ENCODE measurements at regions not wholly inside any gene's neighbourhood (a gene's known extent, or its start where the extent isn't known, plus 50 kb on each side); places are given as distances from the start of the nearest gene placed in this dataset.
A peak's percentile ranks its signal among the peaks of the same experiment; 100 is the strongest.

DNA sequence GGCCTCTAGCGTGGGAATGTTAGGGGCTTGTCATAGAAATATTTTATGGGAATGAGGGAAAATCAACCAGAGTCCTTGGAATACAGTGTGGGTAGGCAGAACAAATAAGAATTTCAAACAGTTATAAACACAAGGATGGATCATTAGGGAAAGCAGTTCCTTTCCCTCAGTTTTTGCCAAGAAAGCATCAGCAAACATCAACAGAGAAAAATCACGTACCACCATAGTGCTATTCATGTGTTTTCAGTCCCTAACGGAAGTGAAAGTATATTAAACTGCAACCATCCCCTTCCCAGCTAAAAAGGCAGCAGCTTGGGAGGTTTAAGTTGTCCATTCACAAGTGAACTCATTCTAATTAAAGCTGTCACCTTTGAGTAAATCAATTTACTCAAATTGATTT, 334.4 kb upstream of the PCDH18 start:
- 73 to 90% (median 83%) methylated on average over 3 of the region's 3 CpGs for WGBS, 5 donors
- TF ChIP-seq POLR2AphosphoS5 (IDR thresholded peaks at IDR 0.05), result no peak
- no peak for TF ChIP-seq POLR2A (IDR thresholded peaks at IDR 0.05)
- TF ChIP-seq, protein P1, sequence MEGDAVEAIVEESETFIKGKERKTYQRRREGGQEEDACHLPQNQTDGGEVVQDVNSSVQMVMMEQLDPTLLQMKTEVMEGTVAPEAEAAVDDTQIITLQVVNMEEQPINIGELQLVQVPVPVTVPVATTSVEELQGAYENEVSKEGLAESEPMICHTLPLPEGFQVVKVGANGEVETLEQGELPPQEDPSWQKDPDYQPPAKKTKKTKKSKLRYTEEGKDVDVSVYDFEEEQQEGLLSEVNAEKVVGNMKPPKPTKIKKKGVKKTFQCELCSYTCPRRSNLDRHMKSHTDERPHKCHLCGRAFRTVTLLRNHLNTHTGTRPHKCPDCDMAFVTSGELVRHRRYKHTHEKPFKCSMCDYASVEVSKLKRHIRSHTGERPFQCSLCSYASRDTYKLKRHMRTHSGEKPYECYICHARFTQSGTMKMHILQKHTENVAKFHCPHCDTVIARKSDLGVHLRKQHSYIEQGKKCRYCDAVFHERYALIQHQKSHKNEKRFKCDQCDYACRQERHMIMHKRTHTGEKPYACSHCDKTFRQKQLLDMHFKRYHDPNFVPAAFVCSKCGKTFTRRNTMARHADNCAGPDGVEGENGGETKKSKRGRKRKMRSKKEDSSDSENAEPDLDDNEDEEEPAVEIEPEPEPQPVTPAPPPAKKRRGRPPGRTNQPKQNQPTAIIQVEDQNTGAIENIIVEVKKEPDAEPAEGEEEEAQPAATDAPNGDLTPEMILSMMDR (IDR thresholded peaks at IDR 0.05 in 8 of 11, conservative IDR thresholded peaks at IDR 0.05 in 3 of 11), result no peak
- no peak overlapping the region for H3K27ac ChIP-seq
- no peak for DNase-seq
- H3K27me3 ChIP-seq (replicated peaks in 1 of 7), result no peaks in the 10 kb centered on the region
- no peaks in the 10 kb centered on the region for H3K4me1 ChIP-seq
- intact Hi-C loops (cut with DNase I; ENCODE audit: low total_unique reads), result no loop called here
- no peak overlapping the region for H3K4me3 ChIP-seq
- H3K9me3 ChIP-seq, result no peaks in the 10 kb centered on the region
- H3K36me3 ChIP-seq, result no peaks in the 10 kb centered on the region

DNA sequence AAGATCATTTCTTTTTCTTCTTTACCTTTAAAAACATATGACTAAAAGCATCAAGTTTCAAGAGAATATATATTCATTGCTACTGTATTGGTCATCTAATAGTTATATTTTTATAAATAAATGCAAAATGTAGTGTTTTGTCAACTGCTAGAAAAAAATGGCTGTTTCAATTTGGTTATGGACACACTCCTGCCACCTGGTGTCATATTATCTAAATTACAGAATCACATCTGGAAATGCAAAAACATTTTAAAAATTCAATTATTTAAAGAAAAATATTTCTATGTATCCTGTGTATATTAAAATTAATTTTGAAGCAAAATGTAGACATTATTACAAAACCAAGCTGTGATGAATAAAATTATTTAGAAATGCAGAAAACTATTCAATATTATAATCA, 329.4 kb upstream of the PCDH18 start:
- no peak for TF ChIP-seq POLR2A (IDR thresholded peaks at IDR 0.05)
- TF ChIP-seq, protein P1 (IDR thresholded peaks at IDR 0.05 in 8 of 11, conservative IDR thresholded peaks at IDR 0.05 in 3 of 11), result peak in 5 of 11 experiments; percentile 20 to 32 (median 31)
- intact Hi-C loops (cut with DNase I; ENCODE audit: low total_unique reads), result no loop called here

DNA sequence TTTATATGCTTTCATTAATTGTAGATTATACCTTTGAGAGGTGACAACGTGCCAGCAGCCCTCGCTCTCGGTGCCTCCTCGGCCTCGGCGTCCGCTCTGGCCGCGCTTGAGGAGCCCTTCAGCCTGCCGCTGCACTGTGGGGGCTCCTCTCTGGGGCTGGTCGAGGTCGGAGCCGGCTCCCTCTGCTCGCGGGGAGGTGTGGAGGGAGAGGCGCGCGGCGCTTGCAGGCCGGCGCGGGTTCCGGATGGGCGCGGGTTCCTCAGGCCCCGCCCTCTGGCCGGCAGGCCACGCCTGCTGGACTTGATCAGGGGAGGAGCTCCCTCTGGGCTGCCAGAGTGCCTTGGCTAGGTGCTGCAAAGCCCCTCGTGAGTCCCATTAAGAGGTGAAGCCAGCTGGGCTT, 321.1 kb upstream of the PCDH18 start:
- H3K36me3 ChIP-seq, result no peaks in the 10 kb centered on the region
- H3K27ac ChIP-seq, result no peak overlapping the region
- H3K9me3 ChIP-seq, result peaks cover 0 to 34% (median 21%) of the 10 kb centered on the region in 8 donors
- intact Hi-C loops (cut with DNase I; ENCODE audit: low total_unique reads), result no loop called here
- no peak for DNase-seq
- H3K27me3 ChIP-seq (replicated peaks in 1 of 7), result no peaks in the 10 kb centered on the region
- H3K4me3 ChIP-seq, result no peak overlapping the region
- H3K4me1 ChIP-seq, result no peaks in the 10 kb centered on the region
- TF ChIP-seq, protein P1 (IDR thresholded peaks at IDR 0.05 in 8 of 11, conservative IDR thresholded peaks at IDR 0.05 in 3 of 11), result no peak
- 90 to 95% (median 91%) methylated on average over 18 to 29 of the region's 29 CpGs for WGBS, 5 donors

More for the DNA sequence above, 329.4 kb upstream of the PCDH18 start:
- no peak for DNase-seq
- H3K27ac ChIP-seq, result no peak overlapping the region
- no peaks in the 10 kb centered on the region for H3K4me1 ChIP-seq
- no peak overlapping the region for H3K4me3 ChIP-seq
- H3K36me3 ChIP-seq, result no peaks in the 10 kb centered on the region
- H3K27me3 ChIP-seq (replicated peaks in 1 of 7), result no peaks in the 10 kb centered on the region
- H3K9me3 ChIP-seq, result no peaks in the 10 kb centered on the region

DNA sequence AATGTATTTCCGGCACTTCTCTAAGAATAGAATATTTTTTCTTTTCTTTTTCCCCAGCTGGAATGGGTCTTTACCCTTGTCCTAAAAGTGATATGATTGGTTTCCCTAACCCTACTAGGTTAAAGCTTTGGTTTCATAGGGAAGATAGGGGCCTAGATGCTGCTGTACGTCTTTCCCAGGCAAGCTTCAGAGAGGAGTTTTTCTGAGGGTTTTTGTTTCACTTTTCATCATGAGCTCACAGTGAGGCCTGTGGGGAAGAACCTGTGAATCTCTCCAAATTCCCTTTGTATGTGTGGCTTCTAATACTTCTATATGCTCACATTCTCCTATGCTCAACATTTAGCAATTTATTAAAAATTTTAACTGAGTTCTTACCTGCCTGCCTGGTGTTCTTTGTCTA, 320.0 kb upstream of the PCDH18 start:
- no peaks in the 10 kb centered on the region for H3K27me3 ChIP-seq (replicated peaks in 1 of 7)
- no peak for DNase-seq
- intact Hi-C loops (cut with DNase I; ENCODE audit: low total_unique reads), result no loop called here
- WGBS, 5 donors, result 87 to 97% (median 89%) methylated on average over 2 of the region's 2 CpGs
- no peak overlapping the region for H3K27ac ChIP-seq
- no peak overlapping the region for H3K4me3 ChIP-seq
- H3K9me3 ChIP-seq, result peaks cover 0 to 34% (median 21%) of the 10 kb centered on the region in 8 donors
- H3K4me1 ChIP-seq, result no peaks in the 10 kb centered on the region
- H3K36me3 ChIP-seq, result no peaks in the 10 kb centered on the region
- TF ChIP-seq POLR2AphosphoS5 (IDR thresholded peaks at IDR 0.05) (no peak), POLR2A (IDR thresholded peaks at IDR 0.05) (no peak)
- TF ChIP-seq, protein P1 (IDR thresholded peaks at IDR 0.05 in 8 of 11, conservative IDR thresholded peaks at IDR 0.05 in 3 of 11), result no peak
